GM18870 (cell line): ENCODE measurements at regions not wholly inside any gene's neighbourhood (a gene's known extent, or its start where the extent isn't known, plus 50 kb on each side); places are given as distances from the start of the nearest gene placed in this dataset.

Source experiments
- ATAC-seq: cut with Tn5 transposase; IDR thresholded peaks from one replicate; pipeline ENCODE4 v1.9.1; 2021; ENCODE audit warnings: moderate library complexity; ENCODE audit not compliant: unreplicated experiment

- ATAC-seq, result no peak
Measured at GRCh38 chr2:220512419-220512818, 885.0 kb downstream of the SLC4A3 start.

GRCh38 chr2:220513573-220514288, 886.3 kb downstream of the SLC4A3 start:
- ATAC-seq, result no peak

- no peak for ATAC-seq
Measured at GRCh38 chr2:220521551-220521950, 894.1 kb downstream of the SLC4A3 start.

GRCh38 chr2:220528180-220528675, 900.8 kb downstream of the SLC4A3 start:
- no peak for ATAC-seq

GRCh38 chr2:220531216-220531615, 903.8 kb downstream of the SLC4A3 start:
- ATAC-seq, result no peak

GRCh38 chr2:220533485-220533884, 906.1 kb downstream of the SLC4A3 start:
- ATAC-seq, result peak; percentile 91

GRCh38 chr2:220539481-220539880, 912.1 kb downstream of the SLC4A3 start:
- ATAC-seq, result no peak

- ATAC-seq, result no peak
Measured at GRCh38 chr2:220544049-220544448, 916.6 kb downstream of the SLC4A3 start.

GRCh38 chr2:220550995-220551700, 923.7 kb downstream of the SLC4A3 start:
- ATAC-seq, result no peak

- no peak for ATAC-seq
Measured at GRCh38 chr2:220552790-220553535, 925.5 kb downstream of the SLC4A3 start.

- ATAC-seq, result no peak
Measured at GRCh38 chr2:220555961-220556630, 928.7 kb downstream of the SLC4A3 start.

- no peak for ATAC-seq
Measured at GRCh38 chr2:220556658-220557057, 929.2 kb downstream of the SLC4A3 start.

- no peak for ATAC-seq
Measured at GRCh38 chr2:220560192-220560591, 932.8 kb downstream of the SLC4A3 start.

GRCh38 chr2:220562375-220563140, 935.1 kb downstream of the SLC4A3 start:
- no peak for ATAC-seq

GRCh38 chr2:220568296-220568695, 940.9 kb downstream of the SLC4A3 start:
- no peak for ATAC-seq

- ATAC-seq, result no peak
Measured at GRCh38 chr2:220569112-220569897, 941.9 kb downstream of the SLC4A3 start.

GRCh38 chr2:220572385-220572784, 945.0 kb downstream of the SLC4A3 start:
- no peak for ATAC-seq

- ATAC-seq, result no peak
Measured at GRCh38 chr2:220574038-220574437, 946.6 kb downstream of the SLC4A3 start.

- no peak for ATAC-seq
Measured at GRCh38 chr2:220575963-220576362, 948.5 kb downstream of the SLC4A3 start.

GRCh38 chr2:220579452-220579851, 952.0 kb downstream of the SLC4A3 start:
- ATAC-seq, result no peak
